ENCODE measurements at regions not wholly inside any gene's neighbourhood (a gene's known extent, or its start where the extent isn't known, plus 50 kb on each side); places are given as distances from the start of the nearest gene placed in this dataset.

DNA sequence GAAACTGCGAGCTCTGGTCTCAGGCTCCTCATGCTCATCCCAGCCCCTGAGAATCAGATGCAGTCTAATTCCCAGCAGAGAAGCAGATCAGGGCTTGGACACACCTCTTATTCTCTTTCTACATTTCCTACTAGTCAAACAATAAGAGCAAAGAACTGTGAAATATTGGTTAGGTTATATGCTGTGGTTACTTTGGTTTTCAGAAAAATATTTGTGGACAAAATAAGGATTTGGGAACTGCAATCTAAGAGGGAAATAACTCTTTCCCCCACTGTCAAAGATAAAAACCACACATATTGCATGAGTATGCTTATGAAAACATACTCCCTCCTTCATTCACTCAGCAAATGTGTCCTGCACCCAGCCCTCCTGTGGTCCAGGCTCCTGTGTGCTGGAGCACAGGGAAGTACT is 164.5 kb upstream of the S1PR3 start:
- Histone ChIP-seq H3K36me3 (ENCODE audit: insufficient read depth, low read length) (no peaks in the 10 kb centered on the region; the same call in 1 of the 2 replicates), H3K9ac (ENCODE audit: low read length) (no peak overlapping the region), H3K4me1 (ENCODE audit: insufficient read depth, low read length, severe bottlenecking) (no peaks in the 10 kb centered on the region), H3K4me3 (ENCODE audit: low read depth, low read length, poor library complexity, severe bottlenecking) (no peak overlapping the region), H3F3A (ENCODE audit: insufficient read depth, low read length) (no peaks in the 10 kb centered on the region), H3K9me2 (ENCODE audit: low read depth, low read length) (no peaks in the 10 kb centered on the region), H4K20me1 (ENCODE audit: insufficient read depth, low read length) (no peaks in the 10 kb centered on the region), H3K27me3 (ENCODE audit: insufficient read depth, low read length) (peaks cover 6% of the 10 kb centered on the region; the same call in 1 of the 2 replicates), H3K4me2 (ENCODE audit: low read length) (no peak overlapping the region), H2AFZ (ENCODE audit: low read length) (no peak overlapping the region), H3K27ac (ENCODE audit: low read depth, low read length, poor library complexity, severe bottlenecking) (no peak overlapping the region), H3K79me2 (ENCODE audit: insufficient read depth, low read length) (no peaks in the 10 kb centered on the region), H3K9me3 (ENCODE audit: low read length) (no peaks in the 10 kb centered on the region)
- TF ChIP-seq, protein P1, sequence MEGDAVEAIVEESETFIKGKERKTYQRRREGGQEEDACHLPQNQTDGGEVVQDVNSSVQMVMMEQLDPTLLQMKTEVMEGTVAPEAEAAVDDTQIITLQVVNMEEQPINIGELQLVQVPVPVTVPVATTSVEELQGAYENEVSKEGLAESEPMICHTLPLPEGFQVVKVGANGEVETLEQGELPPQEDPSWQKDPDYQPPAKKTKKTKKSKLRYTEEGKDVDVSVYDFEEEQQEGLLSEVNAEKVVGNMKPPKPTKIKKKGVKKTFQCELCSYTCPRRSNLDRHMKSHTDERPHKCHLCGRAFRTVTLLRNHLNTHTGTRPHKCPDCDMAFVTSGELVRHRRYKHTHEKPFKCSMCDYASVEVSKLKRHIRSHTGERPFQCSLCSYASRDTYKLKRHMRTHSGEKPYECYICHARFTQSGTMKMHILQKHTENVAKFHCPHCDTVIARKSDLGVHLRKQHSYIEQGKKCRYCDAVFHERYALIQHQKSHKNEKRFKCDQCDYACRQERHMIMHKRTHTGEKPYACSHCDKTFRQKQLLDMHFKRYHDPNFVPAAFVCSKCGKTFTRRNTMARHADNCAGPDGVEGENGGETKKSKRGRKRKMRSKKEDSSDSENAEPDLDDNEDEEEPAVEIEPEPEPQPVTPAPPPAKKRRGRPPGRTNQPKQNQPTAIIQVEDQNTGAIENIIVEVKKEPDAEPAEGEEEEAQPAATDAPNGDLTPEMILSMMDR (IDR thresholded peaks at IDR 0.05; ENCODE audit: low read length) = no peak
- no peak for TF ChIP-seq EZH2 (IDR thresholded peaks at IDR 0.05; ENCODE audit: borderline replicate concordance, low read length)

DNA sequence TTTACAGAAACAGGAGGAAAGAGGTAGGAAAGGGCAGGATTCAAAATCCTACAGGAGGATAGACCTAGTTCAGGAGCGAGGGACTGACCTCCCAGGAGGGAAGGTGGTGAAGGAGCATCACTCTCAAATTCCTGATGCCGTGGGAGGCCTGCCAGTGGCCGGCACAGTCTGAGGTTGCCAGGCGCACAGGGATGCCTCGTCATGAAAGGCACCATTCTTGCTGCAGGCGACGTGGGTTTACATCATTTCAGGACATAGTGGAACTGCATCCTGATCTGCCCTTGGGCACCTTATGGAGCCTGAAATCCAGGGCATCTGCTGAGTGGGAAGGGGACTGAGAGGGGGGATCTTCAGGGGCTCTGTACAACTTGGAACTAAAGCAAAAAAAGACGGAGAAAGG is 163.2 kb upstream of the S1PR3 start:
- TF ChIP-seq EZH2 (IDR thresholded peaks at IDR 0.05; ENCODE audit: borderline replicate concordance, low read length) = no peak
- TF ChIP-seq, protein P1 (IDR thresholded peaks at IDR 0.05; ENCODE audit: low read length) = no peak
- H3K9me2 ChIP-seq (ENCODE audit: low read depth, low read length) = no peaks in the 10 kb centered on the region
- H3K4me1 ChIP-seq (ENCODE audit: insufficient read depth, low read length, severe bottlenecking) = no peaks in the 10 kb centered on the region
- no peaks in the 10 kb centered on the region for H4K20me1 ChIP-seq (ENCODE audit: insufficient read depth, low read length)
- peaks cover 6% of the 10 kb centered on the region; the same call in 1 of the 2 replicates for H3K27me3 ChIP-seq (ENCODE audit: insufficient read depth, low read length)
- H3K27ac ChIP-seq (ENCODE audit: low read depth, low read length, poor library complexity, severe bottlenecking) = no peak overlapping the region
- no peak overlapping the region for H3K4me3 ChIP-seq (ENCODE audit: low read depth, low read length, poor library complexity, severe bottlenecking)
- no peaks in the 10 kb centered on the region for H3K9me3 ChIP-seq (ENCODE audit: low read length)
- H3K4me2 ChIP-seq (ENCODE audit: low read length) = no peak overlapping the region
- no peaks in the 10 kb centered on the region; the same call in 1 of the 2 replicates for H3K36me3 ChIP-seq (ENCODE audit: insufficient read depth, low read length)
- no peak overlapping the region for H2AFZ ChIP-seq (ENCODE audit: low read length)
- no peaks in the 10 kb centered on the region for H3F3A ChIP-seq (ENCODE audit: insufficient read depth, low read length)
- H3K79me2 ChIP-seq (ENCODE audit: insufficient read depth, low read length) = no peaks in the 10 kb centered on the region
- no peak overlapping the region for H3K9ac ChIP-seq (ENCODE audit: low read length)

DNA sequence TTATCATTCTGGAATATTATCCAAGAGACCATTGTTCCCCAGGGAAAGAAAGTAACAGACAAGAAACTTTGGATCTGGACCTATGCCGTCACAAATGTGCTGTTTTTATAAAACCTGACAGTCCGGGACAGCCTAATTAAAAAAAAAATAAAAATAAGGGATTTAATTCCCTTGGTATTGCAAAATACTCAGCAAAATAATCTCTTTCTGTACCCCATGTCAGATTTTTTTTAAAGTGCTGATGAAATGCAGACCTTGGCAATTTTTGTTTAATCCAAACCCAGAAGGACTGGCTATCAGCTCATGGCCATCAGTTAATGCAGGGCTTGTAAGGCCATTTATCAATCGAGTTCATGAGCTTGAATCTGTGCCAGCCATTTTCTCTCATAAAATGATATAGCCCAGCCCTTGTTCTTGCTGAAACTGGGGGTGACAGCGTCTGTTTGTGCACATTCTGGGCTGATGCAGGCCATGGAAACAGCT is 162.7 kb upstream of the S1PR3 start:
- no peak overlapping the region for H3K27ac ChIP-seq (ENCODE audit: low read depth, low read length, poor library complexity, severe bottlenecking)

More for the DNA sequence above, 162.7 kb upstream of the S1PR3 start:
- Histone ChIP-seq H4K20me1 (ENCODE audit: insufficient read depth, low read length) (no peaks in the 10 kb centered on the region), H3K4me3 (ENCODE audit: low read depth, low read length, poor library complexity, severe bottlenecking) (no peak overlapping the region), H2AFZ (ENCODE audit: low read length) (no peak overlapping the region), H3K4me1 (ENCODE audit: insufficient read depth, low read length, severe bottlenecking) (no peaks in the 10 kb centered on the region), H3K4me2 (ENCODE audit: low read length) (no peak overlapping the region), H3K9ac (ENCODE audit: low read length) (no peak overlapping the region), H3K27me3 (ENCODE audit: insufficient read depth, low read length) (peaks cover 11% of the 10 kb centered on the region; the same call in 1 of the 2 replicates), H3F3A (ENCODE audit: insufficient read depth, low read length) (no peaks in the 10 kb centered on the region), H3K9me2 (ENCODE audit: low read depth, low read length) (no peaks in the 10 kb centered on the region), H3K9me3 (ENCODE audit: low read length) (no peaks in the 10 kb centered on the region), H3K36me3 (ENCODE audit: insufficient read depth, low read length) (no peaks in the 10 kb centered on the region; the same call in 1 of the 2 replicates), H3K79me2 (ENCODE audit: insufficient read depth, low read length) (no peaks in the 10 kb centered on the region)
- TF ChIP-seq, protein P1 (IDR thresholded peaks at IDR 0.05; ENCODE audit: low read length) = no peak
- no peak for TF ChIP-seq EZH2 (IDR thresholded peaks at IDR 0.05; ENCODE audit: borderline replicate concordance, low read length)

Measured in OCI-LY1 (cell line).